Stimulated activated naive CD8-positive, alpha-beta T cell treated with anti-CD3 and anti-CD28 coated beads, Interleukin-15, amount 100 ng/mL, for 72 hours (primary cell): ENCODE measurements at regions not wholly inside any gene's neighbourhood (a gene's known extent, or its start where the extent isn't known, plus 50 kb on each side); places are given as distances from the start of the nearest gene placed in this dataset.

ENCODE experiments used
- ATAC-seq: fragments of 150-1000 bp; cut with Tn5 transposase; 2 replicates; pipeline ENCODE4 v1.10.0; 2021; ENCODE audit warnings: mild to moderate bottlenecking, moderate library complexity
- DNase-seq, 2 donors: peaks; one replicate each; pipeline ENCODE4 v3.0.0; 2021 to 2022
- H3K27ac Mint-ChIP-seq, 2 donors: one replicate each; pipeline ENCODE4 v1.8.0; 2022; ENCODE audit warnings: mild to moderate bottlenecking in 2 of 2, mixed read lengths in 2 of 2, moderate library complexity in 2 of 2
- H3K27me3 Mint-ChIP-seq: one replicate; pipeline ENCODE4 v1.8.0; 2022; ENCODE audit warnings: mixed read lengths
- H3K4me1 Mint-ChIP-seq: one replicate; pipeline ENCODE4 v1.8.0; 2022; ENCODE audit warnings: mild to moderate bottlenecking, mixed read lengths
- H3K4me3 Mint-ChIP-seq, 2 donors: one replicate each; pipeline ENCODE4 v1.8.0; 2022; ENCODE audit warnings: mild to moderate bottlenecking in 2 of 2, mixed read lengths in 2 of 2, moderate library complexity in 1 of 2
- H3K9me3 Mint-ChIP-seq, 2 donors: one replicate each; pipeline ENCODE4 v1.8.0; 2022; ENCODE audit warnings: mixed read lengths in 2 of 2

GRCh38 chr3:117955196-117955595, 1079.5 kb downstream of the IGSF11 start:
- Mint-ChIP-seq H3K27me3 (no peaks in the 10 kb centered on the region), H3K4me1 (no peaks in the 10 kb centered on the region), H3K4me3 (no peak overlapping the region), H3K9me3 (peaks cover 8 to 9% of the 10 kb centered on the region in 2 donors), H3K27ac (no peak overlapping the region)
- no peak for ATAC-seq
- DNase-seq: no peak

DNA sequence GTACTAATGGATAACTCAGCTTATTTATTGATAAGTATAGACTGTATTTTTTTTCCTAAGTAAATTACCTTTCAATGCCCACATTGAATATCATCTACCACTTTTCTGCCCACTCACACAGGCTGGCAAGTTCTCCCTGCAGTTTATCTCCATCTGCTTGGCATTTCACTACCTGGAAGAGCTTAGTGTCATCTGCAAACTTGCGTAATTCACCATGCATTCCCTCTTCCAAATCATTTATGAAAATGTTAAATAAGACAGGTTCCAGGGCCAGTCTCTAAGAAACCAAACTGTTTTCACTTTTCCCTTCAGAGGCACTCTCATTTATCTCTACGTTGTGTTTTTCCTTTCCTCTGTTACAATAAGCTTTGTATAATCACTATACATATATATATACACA, 1076.6 kb downstream of the IGSF11 start:
- Mint-ChIP-seq H3K9me3 (peaks cover 8 to 9% of the 10 kb centered on the region in 2 donors), H3K4me1 (no peaks in the 10 kb centered on the region), H3K27ac (no peak overlapping the region), H3K27me3 (no peaks in the 10 kb centered on the region), H3K4me3 (no peak overlapping the region)
- ATAC-seq (no peak), DNase-seq (no peak)

DNA sequence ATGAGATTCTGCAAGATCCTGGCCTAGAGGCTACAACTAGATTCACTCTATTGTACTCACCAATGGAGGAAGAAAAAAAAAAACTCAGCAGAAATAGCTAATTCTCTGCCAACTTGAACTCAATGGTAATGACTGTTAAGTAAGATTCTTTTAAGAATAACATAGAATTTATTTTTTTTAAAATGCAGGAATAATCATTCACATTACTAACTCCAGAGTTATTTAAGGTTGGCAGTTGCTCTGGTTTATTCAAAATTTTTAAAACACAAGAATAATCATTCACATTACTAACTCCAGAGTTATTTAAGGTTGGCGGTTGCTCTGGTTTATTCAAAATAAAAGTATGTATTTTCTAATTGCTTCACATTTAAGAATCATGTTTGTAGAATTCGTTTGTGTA, 1071.9 kb downstream of the IGSF11 start:
- Mint-ChIP-seq H3K27me3 (no peaks in the 10 kb centered on the region), H3K9me3 (peaks cover 8 to 15% of the 10 kb centered on the region in 2 donors), H3K4me3 (no peak overlapping the region), H3K27ac (no peak overlapping the region), H3K4me1 (no peaks in the 10 kb centered on the region)
- ATAC-seq (no peak), DNase-seq (no peak)

GRCh38 chr3:117963858-117964257, 1070.8 kb downstream of the IGSF11 start:
- no peak for DNase-seq
- H3K9me3 Mint-ChIP-seq: peaks cover 6 to 12% of the 10 kb centered on the region in 2 donors
- no peak for ATAC-seq
- no peak overlapping the region for H3K27ac Mint-ChIP-seq
- H3K27me3 Mint-ChIP-seq: no peaks in the 10 kb centered on the region
- H3K4me1 Mint-ChIP-seq: no peaks in the 10 kb centered on the region
- H3K4me3 Mint-ChIP-seq: no peak overlapping the region

GRCh38 chr3:117964814-117965213, 1069.8 kb downstream of the IGSF11 start:
- no peak for ATAC-seq
- no peaks in the 10 kb centered on the region for H3K27me3 Mint-ChIP-seq
- H3K4me1 Mint-ChIP-seq: no peaks in the 10 kb centered on the region
- H3K27ac Mint-ChIP-seq: peak overlapping the region in 1 of 2 donors; percentile 65
- no peak for DNase-seq
- H3K9me3 Mint-ChIP-seq: peaks cover 0 to 8% of the 10 kb centered on the region in 2 donors
- no peak overlapping the region for H3K4me3 Mint-ChIP-seq

DNA sequence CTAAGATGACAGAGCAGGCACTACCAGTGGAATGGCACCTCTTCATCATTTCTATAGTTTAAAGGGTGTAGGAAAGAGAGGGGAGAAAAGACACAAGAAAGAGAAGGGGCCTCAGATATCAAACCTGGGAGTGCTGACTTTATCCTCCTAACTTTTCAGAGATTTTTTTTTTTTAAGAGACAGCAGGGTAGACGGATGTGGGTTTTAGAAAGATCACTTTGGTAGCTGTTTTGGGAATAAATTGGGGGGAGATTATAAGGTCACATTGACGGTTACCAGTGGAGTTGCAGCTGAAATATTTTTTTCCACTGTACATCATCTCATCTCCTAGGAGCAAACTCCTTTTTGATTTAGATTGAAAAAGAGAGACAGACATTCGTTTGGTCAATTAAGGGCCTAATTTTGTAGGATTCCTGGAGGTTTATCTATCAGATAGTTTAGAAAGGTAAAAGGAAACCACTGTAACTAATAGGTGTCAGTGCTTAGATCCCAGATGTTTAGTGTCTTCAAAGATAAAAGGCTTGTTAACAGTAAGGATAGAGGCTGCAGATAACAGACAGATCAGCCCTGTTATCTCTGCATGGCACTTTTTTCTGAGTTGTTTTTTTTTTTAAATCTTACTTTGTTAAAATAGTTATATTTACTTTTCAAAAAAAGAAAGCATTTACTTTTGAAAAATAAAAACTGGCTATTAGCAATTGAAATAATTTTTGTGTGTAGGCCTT, 1057.0 kb downstream of the IGSF11 start:
- no peaks in the 10 kb centered on the region for H3K27me3 Mint-ChIP-seq
- no peaks in the 10 kb centered on the region for H3K4me1 Mint-ChIP-seq
- ATAC-seq (no peak), DNase-seq (no peak)
- no peak overlapping the region for H3K27ac Mint-ChIP-seq
- H3K4me3 Mint-ChIP-seq: no peak overlapping the region
- peaks cover 0 to 7% of the 10 kb centered on the region in 2 donors for H3K9me3 Mint-ChIP-seq

DNA sequence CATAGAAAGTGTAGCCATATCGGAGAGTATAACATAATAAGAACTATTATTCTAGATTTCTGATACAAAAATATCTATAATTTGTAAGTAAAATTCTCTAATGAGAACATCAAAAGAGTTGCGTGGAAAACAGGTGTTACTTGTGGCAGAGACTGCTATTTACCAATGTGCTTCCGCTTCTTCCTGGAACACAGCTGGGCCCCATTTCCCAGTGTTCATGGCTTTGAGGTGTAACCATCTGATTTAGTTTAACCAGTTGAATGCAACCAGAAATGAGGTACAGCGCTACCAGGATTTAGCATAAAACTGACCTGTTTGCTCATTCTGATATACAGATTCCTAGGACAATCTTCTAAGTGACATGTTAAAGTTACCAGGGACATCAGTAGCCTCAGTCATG, 1055.2 kb downstream of the IGSF11 start:
- Mint-ChIP-seq H3K27me3 (no peaks in the 10 kb centered on the region), H3K4me3 (no peak overlapping the region), H3K9me3 (peaks cover 0 to 7% of the 10 kb centered on the region in 2 donors), H3K4me1 (no peaks in the 10 kb centered on the region), H3K27ac (no peak overlapping the region)
- DNase-seq: no peak
- no peak for ATAC-seq

- no peak for ATAC-seq
Observed at GRCh38 chr3:117987256-117987655, 1047.4 kb downstream of the IGSF11 start.

DNA sequence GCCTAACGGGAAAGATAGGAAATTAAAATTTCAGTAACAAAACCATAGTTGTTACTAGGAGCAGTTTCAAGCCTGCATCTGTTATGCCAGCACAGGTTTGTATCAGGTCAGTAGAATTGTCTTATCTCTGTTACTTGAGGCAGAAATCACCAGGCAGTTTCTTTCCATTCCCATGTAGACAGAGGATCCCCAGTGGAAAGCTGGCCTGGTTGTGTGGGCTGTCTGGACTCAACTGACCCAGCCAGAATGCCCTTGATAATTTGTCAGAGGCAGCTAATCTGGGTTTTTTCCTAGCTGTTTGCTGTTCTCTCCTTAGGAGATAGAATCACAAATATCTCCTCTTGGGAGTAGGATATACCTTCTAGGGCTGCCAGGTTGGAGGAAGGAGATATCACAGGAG, 1044.7 kb downstream of the IGSF11 start:
- no peaks in the 10 kb centered on the region for H3K27me3 Mint-ChIP-seq
- no peak for DNase-seq
- H3K9me3 Mint-ChIP-seq: peaks cover 0 to 10% of the 10 kb centered on the region in 2 donors
- no peak overlapping the region for H3K4me3 Mint-ChIP-seq
- ATAC-seq: no peak
- no peak overlapping the region for H3K27ac Mint-ChIP-seq
- no peaks in the 10 kb centered on the region for H3K4me1 Mint-ChIP-seq

More at GRCh38 chr3:117987256-117987655, 1047.4 kb downstream of the IGSF11 start:
- no peak overlapping the region for H3K4me3 Mint-ChIP-seq
- H3K4me1 Mint-ChIP-seq: no peaks in the 10 kb centered on the region
- DNase-seq: no peak
- peaks cover 0 to 10% of the 10 kb centered on the region in 2 donors for H3K9me3 Mint-ChIP-seq
- no peaks in the 10 kb centered on the region for H3K27me3 Mint-ChIP-seq
- H3K27ac Mint-ChIP-seq: no peak overlapping the region

DNA sequence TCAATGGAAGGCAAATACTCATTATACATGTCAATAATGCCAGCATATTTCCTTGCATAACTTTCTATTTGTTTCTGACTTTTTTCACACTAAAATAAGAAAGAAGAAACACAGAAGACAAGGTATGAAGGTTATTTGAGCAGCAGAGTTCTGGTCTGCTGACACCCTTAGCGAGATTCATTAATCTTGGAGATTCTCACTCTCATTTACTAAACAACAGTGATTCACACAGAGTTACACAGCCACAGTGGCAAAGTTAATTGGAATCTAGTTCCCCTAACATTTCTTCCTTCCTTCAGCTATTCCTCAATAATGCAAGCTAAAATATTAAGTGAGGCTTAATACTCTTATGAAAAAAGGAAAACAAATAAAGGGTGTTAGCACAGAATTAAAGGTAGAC, 1044.0 kb downstream of the IGSF11 start:
- no peaks in the 10 kb centered on the region for H3K27me3 Mint-ChIP-seq
- H3K4me3 Mint-ChIP-seq: no peak overlapping the region
- DNase-seq: no peak
- peaks cover 0 to 10% of the 10 kb centered on the region in 2 donors for H3K9me3 Mint-ChIP-seq
- ATAC-seq: no peak
- H3K27ac Mint-ChIP-seq: no peak overlapping the region
- no peaks in the 10 kb centered on the region for H3K4me1 Mint-ChIP-seq

DNA sequence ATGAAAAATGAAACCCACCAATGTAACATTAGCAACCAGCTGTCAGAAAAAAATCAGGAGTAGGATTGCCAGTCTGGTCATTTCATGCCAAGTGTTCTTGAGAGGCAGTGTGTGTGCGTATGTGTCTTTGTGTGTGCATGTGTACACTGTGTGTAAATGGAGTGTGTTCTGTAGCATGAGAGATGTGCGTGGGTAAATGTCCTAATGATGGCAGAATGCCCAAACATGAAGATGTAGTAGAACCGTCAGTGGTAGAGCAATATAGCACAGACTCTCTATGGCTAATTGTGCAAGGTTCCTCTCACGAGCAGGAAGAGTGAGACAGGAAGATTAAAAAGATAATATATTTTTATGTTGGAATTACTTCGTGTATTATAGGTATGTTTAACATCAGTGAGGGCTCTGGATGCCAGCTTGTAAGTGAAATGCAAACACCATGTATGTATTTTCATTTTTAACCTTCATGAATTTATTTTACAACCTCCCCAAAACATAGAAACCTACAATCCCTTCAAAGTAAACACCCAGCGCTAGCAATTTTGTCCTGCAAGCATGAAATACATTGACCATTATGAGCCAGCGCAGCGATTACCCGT, 1038.7 kb downstream of the IGSF11 start:
- no peaks in the 10 kb centered on the region for H3K27me3 Mint-ChIP-seq
- DNase-seq (no peak), ATAC-seq (no peak)
- no peak overlapping the region for H3K27ac Mint-ChIP-seq
- H3K4me1 Mint-ChIP-seq: no peaks in the 10 kb centered on the region
- H3K4me3 Mint-ChIP-seq: no peak overlapping the region
- H3K9me3 Mint-ChIP-seq: no peaks in the 10 kb centered on the region

DNA sequence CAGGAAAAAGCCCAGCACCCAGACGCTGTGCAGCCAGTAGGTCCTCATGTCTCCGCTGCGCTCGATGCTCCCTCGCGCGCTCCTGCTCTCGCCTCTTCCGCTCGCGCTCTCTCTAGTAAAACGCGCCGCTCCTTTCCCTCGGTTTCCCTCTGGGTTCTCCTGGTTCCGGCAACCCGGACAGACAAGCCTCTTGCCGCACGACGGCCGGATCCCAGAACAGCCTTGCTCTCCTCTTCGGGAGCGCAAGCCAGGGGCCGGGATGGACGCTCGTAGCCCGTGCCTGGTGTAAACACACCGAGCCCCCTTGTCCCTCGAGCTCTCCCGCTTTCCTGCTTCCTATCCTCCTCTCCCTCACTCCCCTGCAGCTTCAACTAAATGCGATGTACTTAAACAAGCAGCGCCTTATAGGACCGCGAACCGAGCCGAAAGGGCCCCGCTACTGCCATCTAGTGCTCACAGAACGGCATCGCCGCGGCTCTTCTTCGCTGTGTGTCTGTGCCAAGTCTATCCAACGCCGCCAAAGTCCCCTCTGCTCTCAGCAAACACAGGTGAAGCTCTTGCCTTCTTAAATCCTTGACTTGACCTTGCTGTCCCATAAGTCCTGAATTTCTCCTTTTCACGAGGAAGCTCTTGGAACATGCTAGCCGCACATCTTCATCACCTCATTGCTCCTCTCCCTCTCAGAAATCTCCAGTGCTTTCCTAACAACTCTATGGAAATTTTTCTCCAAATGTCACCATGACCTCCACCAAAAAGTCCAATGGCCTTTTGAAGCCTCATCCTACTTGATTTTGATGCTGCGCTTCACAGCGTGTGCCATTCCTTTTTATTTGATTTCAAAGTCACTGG, 1037.2 kb downstream of the IGSF11 start:
- peak; percentile 47 to 54 for DNase-seq
- ATAC-seq: peak; percentile 87
- no peaks in the 10 kb centered on the region for H3K4me1 Mint-ChIP-seq
- no peak overlapping the region for H3K4me3 Mint-ChIP-seq
- no peak overlapping the region for H3K27ac Mint-ChIP-seq
- no peaks in the 10 kb centered on the region for H3K27me3 Mint-ChIP-seq
- no peaks in the 10 kb centered on the region for H3K9me3 Mint-ChIP-seq

- Mint-ChIP-seq H3K4me3 (no peak overlapping the region), H3K27ac (no peak overlapping the region), H3K4me1 (no peaks in the 10 kb centered on the region), H3K27me3 (no peaks in the 10 kb centered on the region), H3K9me3 (no peaks in the 10 kb centered on the region)
- DNase-seq (no peak), ATAC-seq (no peak)
Observed at GRCh38 chr3:117998071-117998470, 1036.6 kb downstream of the IGSF11 start.

GRCh38 chr3:118000219-118000618, 1034.4 kb downstream of the IGSF11 start:
- Mint-ChIP-seq H3K4me1 (no peaks in the 10 kb centered on the region), H3K9me3 (no peaks in the 10 kb centered on the region), H3K4me3 (no peak overlapping the region), H3K27me3 (no peaks in the 10 kb centered on the region), H3K27ac (no peak overlapping the region)
- ATAC-seq (no peak), DNase-seq (no peak)

DNA sequence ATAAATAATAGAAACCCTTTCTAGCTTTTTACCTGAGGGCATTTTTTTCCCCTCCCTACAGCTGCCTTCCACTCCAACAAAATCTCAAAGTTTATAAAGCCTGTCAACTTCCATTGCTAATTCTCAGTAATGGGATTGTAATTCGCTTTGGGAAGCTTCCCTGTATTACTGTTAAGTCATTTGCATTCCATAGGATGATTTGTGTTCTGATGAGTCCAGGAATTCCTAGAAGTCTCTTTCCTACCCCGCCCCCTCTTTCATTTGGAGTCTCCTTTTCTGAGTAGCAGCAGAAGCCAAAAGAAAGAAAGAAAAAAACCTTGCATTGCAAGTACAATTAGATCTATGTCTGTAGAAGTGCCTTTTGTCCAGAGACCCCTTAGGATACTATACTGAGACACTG, 1033.3 kb downstream of the IGSF11 start:
- Mint-ChIP-seq H3K27ac (no peak overlapping the region), H3K9me3 (no peaks in the 10 kb centered on the region), H3K27me3 (no peaks in the 10 kb centered on the region), H3K4me3 (no peak overlapping the region), H3K4me1 (no peaks in the 10 kb centered on the region)
- ATAC-seq: no peak
- no peak for DNase-seq

GRCh38 chr3:118011910-118012309, 1022.7 kb downstream of the IGSF11 start:
- DNase-seq (no peak), ATAC-seq (no peak)
- Mint-ChIP-seq H3K9me3 (peaks cover 25 to 27% of the 10 kb centered on the region in 2 donors), H3K4me1 (no peaks in the 10 kb centered on the region), H3K4me3 (no peak overlapping the region), H3K27ac (no peak overlapping the region), H3K27me3 (no peaks in the 10 kb centered on the region)
